Heart right ventricle (tissue), 16 donors: ENCODE measurements at regions not wholly inside any gene's neighbourhood (a gene's known extent, or its start where the extent isn't known, plus 50 kb on each side); places are given as distances from the start of the nearest gene placed in this dataset.
A peak's percentile ranks its signal among the peaks of the same experiment; 100 is the strongest.

Experiments
- ATAC-seq, 8 donors: fragments of 200-7000 bp; cut with Tn5 transposase; one replicate each; pipeline ENCODE4 v1.9.1; 2020; ENCODE audit warnings: mild to moderate bottlenecking in 8 of 8, moderate library complexity in 8 of 8, moderate number of reproducible peaks in 1 of 8
- DNase-seq, 2 donors: peaks; one replicate each; pipeline ENCODE4 v3.0.0-alpha.2; 2020
- H3K27ac ChIP-seq, 10 donors: fragments of 200-600 bp; sonication (generic) in 2 of 10; one replicate each; pipeline versions ENCODE4 v1.5.0 to v1.8.0; 2020 to 2022; ENCODE audit warnings: mild to moderate bottlenecking in 3 of 10
- H3K27me3 ChIP-seq, 7 donors: fragments of 200-600 bp; one replicate each; pipeline ENCODE4 v1.8.0; 2021 to 2022; ENCODE audit warnings: mild to moderate bottlenecking in 2 of 7
- H3K36me3 ChIP-seq, 9 donors: fragments of 200-600 bp; sonication (generic) in 1 of 9; one replicate each; pipeline versions ENCODE4 v1.5.0 to v1.8.0; 2020 to 2022; ENCODE audit warnings: mild to moderate bottlenecking in 2 of 9
- H3K4me1 ChIP-seq, 9 donors: fragments of 200-600 bp; sonication (generic) in 1 of 9; one replicate each; pipeline versions ENCODE4 v1.5.0 to v1.8.0; 2020 to 2022; ENCODE audit warnings: mild to moderate bottlenecking in 4 of 9
- H3K4me3 ChIP-seq, 10 donors: fragments of 200-600 bp; sonication (generic) in 2 of 10; one replicate each; pipeline versions ENCODE4 v1.5.0 to v1.8.0; 2020 to 2022; ENCODE audit warnings: mild to moderate bottlenecking in 7 of 10, moderate library complexity in 2 of 10
- H3K9me3 ChIP-seq, 11 donors: fragments of 200-600 bp in 10 of 11; sonication (generic) in 2 of 11; one replicate each; pipeline versions ENCODE4 v1.5.0 to v1.8.0; 2013 to 2022; ENCODE audit warnings: mild to moderate bottlenecking in 2 of 11, control low read depth in 1 of 11, moderate library complexity in 1 of 11
- WGBS, 2 donors: extraction: QIAGEN DNeasy Blood & Tissue Kit; methylation state at CpG; one replicate each; pipeline ENCODE4 v1.1.7; 2013; ENCODE audit warnings: inconsistent platforms in 1 of 2; 5-methylcytosine and 5-hydroxymethylcytosine counted together
- intact Hi-C, 10 donors: fragments of 100-400 bp; cut with DNase I; formaldehyde crosslinking; loops; one replicate each; pipeline versions ENCODE4 v1.11.1 to v1.14.2; 2022
- TF ChIP-seq, protein P1 (sequence below), 9 donors: fragments of 200-600 bp; sonication (generic) in 2 of 9; IDR thresholded peaks; one replicate each; pipeline versions ENCODE4 v1.5.0 to v1.8.0; 2021 to 2022; ENCODE audit warnings: antibody characterized with exemption in 9 of 9, mild to moderate bottlenecking in 5 of 9, moderate library complexity in 1 of 9
- donor health status: Arrhythmogenic right ventricular cardiomyopathy.
- donor health status: ischemic (EF 13 %, LVEDD 7.1; RV severe dilation, severe dysfunction).
- donor health status: healthy with polysubstance abuse.
- donor health status: DM: no; HTN: yes; CAD: no.
- donor health status: DM: no; HTN: no; CAD: no.
- donor health status: ischemic (EF 25% LVEDD 6.9; RV normal size, moderate dysfunction).
- donor health status: ischemic (EF 25% LVEDD 5.7; RV mildly dilated, moderate dysfunction).
- donor health status: healthy.
- donor health status: DM: yes; HTN: yes; CAD: no.
- donor health status: Ischemic cardiomyopathy.
- donor health status: ischemic (EF 35%, LVEDD 5.7; RV mildly dilated, moderate dysfunction).
- donor health status: nonischemic (EF 11% LVEDD 7.7; RV severe dilation, severe dysfunction).
- donor health status: DM: yes; HTN: yes; CAD: no.
- donor health status: PGD.
- donor health status: ischemic (EF 29% LVEDD 5.4; RV normal size, mild dysfunction).
- donor health status: nonischemic (EF 23%, LVEDD 6.1; RV moderate dilation, normal function).

DNA sequence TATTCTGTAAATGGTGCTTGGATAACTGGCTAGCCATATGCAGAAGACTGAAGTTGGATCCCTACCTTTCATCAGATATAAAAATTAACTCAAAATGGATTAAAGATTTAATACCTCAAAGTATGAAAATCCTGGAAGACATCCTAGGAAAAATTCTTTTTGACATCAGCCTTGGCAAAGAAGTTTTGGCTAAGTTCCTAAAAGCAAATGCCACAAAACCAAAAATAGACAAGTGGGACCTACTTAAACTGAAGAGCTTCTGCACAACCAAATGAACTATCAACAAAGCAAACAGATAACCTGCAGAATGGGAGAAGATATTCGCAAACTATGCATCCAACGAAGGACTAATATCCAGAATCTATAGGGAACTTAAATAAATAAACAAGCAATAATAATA, 60.3 kb upstream of the RIPPLY2 start:
- Histone ChIP-seq H3K27ac (no peak overlapping the region), H3K36me3 (no peaks in the 10 kb centered on the region), H3K27me3 (no peaks in the 10 kb centered on the region), H3K4me1 (no peaks in the 10 kb centered on the region), H3K4me3 (no peak overlapping the region), H3K9me3 (no peaks in the 10 kb centered on the region)
- intact Hi-C loops = no loop called here
- 53 to 56% methylated on average over 2 of the region's 2 CpGs for WGBS, 2 donors
- no peak for ATAC-seq
- DNase-seq = no peak
- TF ChIP-seq, protein P1, sequence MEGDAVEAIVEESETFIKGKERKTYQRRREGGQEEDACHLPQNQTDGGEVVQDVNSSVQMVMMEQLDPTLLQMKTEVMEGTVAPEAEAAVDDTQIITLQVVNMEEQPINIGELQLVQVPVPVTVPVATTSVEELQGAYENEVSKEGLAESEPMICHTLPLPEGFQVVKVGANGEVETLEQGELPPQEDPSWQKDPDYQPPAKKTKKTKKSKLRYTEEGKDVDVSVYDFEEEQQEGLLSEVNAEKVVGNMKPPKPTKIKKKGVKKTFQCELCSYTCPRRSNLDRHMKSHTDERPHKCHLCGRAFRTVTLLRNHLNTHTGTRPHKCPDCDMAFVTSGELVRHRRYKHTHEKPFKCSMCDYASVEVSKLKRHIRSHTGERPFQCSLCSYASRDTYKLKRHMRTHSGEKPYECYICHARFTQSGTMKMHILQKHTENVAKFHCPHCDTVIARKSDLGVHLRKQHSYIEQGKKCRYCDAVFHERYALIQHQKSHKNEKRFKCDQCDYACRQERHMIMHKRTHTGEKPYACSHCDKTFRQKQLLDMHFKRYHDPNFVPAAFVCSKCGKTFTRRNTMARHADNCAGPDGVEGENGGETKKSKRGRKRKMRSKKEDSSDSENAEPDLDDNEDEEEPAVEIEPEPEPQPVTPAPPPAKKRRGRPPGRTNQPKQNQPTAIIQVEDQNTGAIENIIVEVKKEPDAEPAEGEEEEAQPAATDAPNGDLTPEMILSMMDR (IDR thresholded peaks at IDR 0.05) = no peak

DNA sequence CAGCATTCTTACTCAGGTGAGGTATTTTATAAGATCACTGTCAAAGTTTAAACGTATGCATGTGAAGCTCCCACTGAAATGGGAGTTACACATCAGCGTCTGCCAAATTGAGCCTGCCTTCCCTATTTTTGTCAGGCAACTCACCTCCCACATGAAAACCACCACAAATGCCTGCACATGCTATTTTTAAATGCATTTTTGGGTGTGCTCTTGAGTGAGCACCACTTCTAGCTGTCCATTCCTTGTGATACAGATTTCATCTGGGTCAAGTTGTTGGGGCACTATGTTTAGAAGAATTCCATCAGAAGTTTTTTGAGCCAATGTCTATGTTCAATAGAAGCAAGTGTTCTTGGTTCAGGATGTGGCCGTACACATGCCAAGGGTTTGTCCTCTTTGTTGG, 71.7 kb upstream of the RIPPLY2 start:
- ATAC-seq (peak in 1 of 8 donors; percentile 64), DNase-seq (no peak)
- Histone ChIP-seq H3K27ac (no peak overlapping the region), H3K27me3 (no peaks in the 10 kb centered on the region), H3K4me1 (no peaks in the 10 kb centered on the region), H3K4me3 (no peak overlapping the region), H3K36me3 (no peaks in the 10 kb centered on the region), H3K9me3 (no peaks in the 10 kb centered on the region)
- intact Hi-C loops = no loop called here
- TF ChIP-seq, protein P1 (IDR thresholded peaks at IDR 0.05) = no peak
- WGBS, 2 donors = 41 to 46% methylated on average over 3 of the region's 3 CpGs

DNA sequence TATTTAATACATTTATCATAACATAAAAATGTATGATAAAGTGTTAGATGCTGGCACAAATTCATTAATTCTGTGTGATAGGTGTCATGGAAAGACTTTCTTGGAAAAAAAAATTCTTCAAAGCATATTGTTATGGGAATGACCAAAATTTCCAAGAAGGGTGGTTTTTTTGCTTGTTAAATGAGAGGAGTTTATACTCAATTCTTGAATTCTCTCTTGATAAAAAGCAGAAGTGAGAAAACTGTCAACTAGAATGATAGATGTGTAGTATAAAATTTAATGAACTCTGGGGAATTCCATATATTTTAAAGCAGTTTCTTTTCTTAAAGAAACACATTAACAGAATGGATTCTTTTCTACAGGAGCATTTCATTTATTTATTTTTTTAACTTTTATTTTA, 62.0 kb upstream of the SNAP91 start:
- no peak overlapping the region for H3K27ac ChIP-seq
- no peaks in the 10 kb centered on the region for H3K36me3 ChIP-seq
- TF ChIP-seq, protein P1 (IDR thresholded peaks at IDR 0.05) = no peak
- intact Hi-C loops = no loop called here
- peaks cover 0 to 25% (median 12%) of the 10 kb centered on the region in 11 donors for H3K9me3 ChIP-seq
- H3K4me3 ChIP-seq = no peak overlapping the region
- ATAC-seq (no peak), DNase-seq (no peak)
- H3K4me1 ChIP-seq = no peaks in the 10 kb centered on the region
- H3K27me3 ChIP-seq = no peaks in the 10 kb centered on the region

DNA sequence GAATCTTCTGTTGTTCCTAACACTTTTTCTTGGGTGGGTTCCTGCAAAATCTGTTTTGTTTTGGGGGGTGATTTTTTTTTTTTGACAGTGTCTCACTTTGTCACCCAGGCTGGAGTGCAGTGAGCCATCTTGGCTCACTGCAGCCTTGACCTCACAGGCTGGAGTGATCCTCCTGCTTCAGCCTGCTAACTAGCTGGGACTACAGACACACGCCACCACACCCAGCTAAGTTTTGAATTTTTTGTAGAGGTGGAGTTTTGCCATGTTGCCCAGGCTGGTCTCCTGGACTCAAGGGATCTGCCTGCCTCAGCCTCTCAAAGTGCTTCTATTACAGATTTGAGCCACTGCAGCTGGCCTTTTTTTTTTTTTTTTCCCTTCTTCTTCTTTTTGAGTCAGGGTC, 60.5 kb upstream of the SNAP91 start:
- H3K27me3 ChIP-seq = no peaks in the 10 kb centered on the region
- intact Hi-C loops = no loop called here
- H3K9me3 ChIP-seq = peaks cover 0 to 17% (median 9%) of the 10 kb centered on the region in 11 donors
- H3K36me3 ChIP-seq = no peaks in the 10 kb centered on the region
- 59 to 87% methylated on average over 1 of the region's 1 CpG for WGBS, 2 donors
- H3K4me1 ChIP-seq = no peaks in the 10 kb centered on the region
- no peak overlapping the region for H3K4me3 ChIP-seq
- TF ChIP-seq, protein P1 (IDR thresholded peaks at IDR 0.05) = no peak
- DNase-seq = no peak
- no peak overlapping the region for H3K27ac ChIP-seq
- ATAC-seq = no peak

DNA sequence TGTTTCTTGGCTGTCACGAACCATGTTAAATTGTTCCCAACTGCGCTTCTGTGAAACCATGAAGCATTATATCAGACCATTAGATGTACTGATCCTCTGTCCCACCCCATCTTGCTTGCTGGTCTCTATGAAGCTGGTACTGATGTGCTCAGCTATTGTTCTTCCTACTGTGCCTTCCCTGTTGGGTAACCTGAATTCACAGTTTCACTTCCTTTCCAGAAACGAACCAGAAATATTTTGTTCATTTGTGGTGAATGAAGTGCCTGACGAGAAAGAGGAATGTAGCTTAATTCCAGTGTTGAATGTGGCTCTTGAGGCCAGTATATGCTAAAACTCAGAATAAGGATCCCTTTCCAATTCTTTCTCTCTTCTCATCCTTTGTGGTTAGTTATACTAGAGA, 58.1 kb upstream of the SNAP91 start:
- DNase-seq (no peak), ATAC-seq (no peak)
- Histone ChIP-seq H3K9me3 (no peaks in the 10 kb centered on the region), H3K27ac (no peak overlapping the region), H3K4me3 (no peak overlapping the region), H3K4me1 (no peaks in the 10 kb centered on the region), H3K27me3 (no peaks in the 10 kb centered on the region), H3K36me3 (no peaks in the 10 kb centered on the region)
- intact Hi-C loops = no loop called here
- WGBS, 2 donors = 69 to 80% methylated on average over 4 of the region's 4 CpGs
- TF ChIP-seq, protein P1 (IDR thresholded peaks at IDR 0.05) = no peak
